ENCODE measurements at regions not wholly inside any gene's neighbourhood (a gene's known extent, or its start where the extent isn't known, plus 50 kb on each side); places are given as distances from the start of the nearest gene placed in this dataset.
"Not testable (repeated sequence)": the region's sequence is repeated elsewhere in the genome, so short reads cannot be mapped to it uniquely, and the experiment has no call there.

- DNase-seq: no peak
Measured at GRCh38 chr13:50464349-50465251, 378.9 kb downstream of the DLEU7 start.

GRCh38 chr13:50466456-50466855, 377.0 kb downstream of the DLEU7 start:
- no peak for DNase-seq

GRCh38 chr13:50467156-50468110, 376.1 kb downstream of the DLEU7 start:
- no peak for DNase-seq

GRCh38 chr13:50468849-50469669, 374.4 kb downstream of the DLEU7 start:
- DNase-seq: no peak

GRCh38 chr13:50473050-50473449, 370.4 kb downstream of the DLEU7 start:
- not testable (repeated sequence) for DNase-seq

GRCh38 chr13:50474088-50474662, 369.3 kb downstream of the DLEU7 start:
- no peak for DNase-seq

GRCh38 chr13:50476577-50477285, 366.8 kb downstream of the DLEU7 start:
- no peak for DNase-seq

GRCh38 chr13:50481936-50482335, 361.6 kb downstream of the DLEU7 start:
- no peak for DNase-seq

- no peak for DNase-seq
Measured at GRCh38 chr13:50483416-50483815, 360.1 kb downstream of the DLEU7 start.

- DNase-seq: no peak
Measured at GRCh38 chr13:50484472-50485113, 358.9 kb downstream of the DLEU7 start.

- no peak for DNase-seq
Measured at GRCh38 chr13:50485979-50486935, 357.2 kb downstream of the DLEU7 start.

GRCh38 chr13:50493683-50494082, 349.8 kb downstream of the DLEU7 start:
- no peak for DNase-seq

GRCh38 chr13:50494138-50494537, 349.4 kb downstream of the DLEU7 start:
- no peak for DNase-seq

- not testable (repeated sequence) for DNase-seq
Measured at GRCh38 chr13:50503212-50503611, 340.3 kb downstream of the DLEU7 start.

- DNase-seq: no peak
Measured at GRCh38 chr13:50509167-50509566, 334.3 kb downstream of the DLEU7 start.

- no peak for DNase-seq
Measured at GRCh38 chr13:50509771-50510441, 333.6 kb downstream of the DLEU7 start.

- DNase-seq: not testable (repeated sequence)
Measured at GRCh38 chr13:50510885-50511545, 332.5 kb downstream of the DLEU7 start.

GRCh38 chr13:50511877-50512341, 331.6 kb downstream of the DLEU7 start:
- no peak for DNase-seq

All from T-helper 9 cell (primary cell).